ENCODE measurements at regions not wholly inside any gene's neighbourhood (a gene's known extent, or its start where the extent isn't known, plus 50 kb on each side); places are given as distances from the start of the nearest gene placed in this dataset.

DNA sequence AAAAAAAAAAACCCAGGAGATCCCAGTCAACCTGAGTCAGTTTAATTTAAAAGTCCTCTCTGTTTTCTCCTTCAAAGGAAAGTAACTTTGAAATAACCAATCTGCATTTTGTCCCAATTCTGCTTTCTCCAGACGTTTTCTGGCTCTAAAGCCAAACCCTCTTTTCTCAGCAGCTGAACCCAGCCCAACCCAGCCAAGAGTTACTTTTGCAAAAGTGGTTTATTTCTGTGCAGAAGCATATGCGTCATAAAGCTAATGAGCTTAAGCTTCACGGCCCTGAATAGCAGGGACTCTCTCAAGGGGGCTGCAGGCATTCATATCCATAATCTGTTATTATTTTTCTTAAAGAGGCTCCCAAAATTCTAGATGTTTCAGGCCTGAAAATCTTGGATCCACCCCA, 176.6 kb downstream of the GALC start:
- TF ChIP-seq, protein P1, sequence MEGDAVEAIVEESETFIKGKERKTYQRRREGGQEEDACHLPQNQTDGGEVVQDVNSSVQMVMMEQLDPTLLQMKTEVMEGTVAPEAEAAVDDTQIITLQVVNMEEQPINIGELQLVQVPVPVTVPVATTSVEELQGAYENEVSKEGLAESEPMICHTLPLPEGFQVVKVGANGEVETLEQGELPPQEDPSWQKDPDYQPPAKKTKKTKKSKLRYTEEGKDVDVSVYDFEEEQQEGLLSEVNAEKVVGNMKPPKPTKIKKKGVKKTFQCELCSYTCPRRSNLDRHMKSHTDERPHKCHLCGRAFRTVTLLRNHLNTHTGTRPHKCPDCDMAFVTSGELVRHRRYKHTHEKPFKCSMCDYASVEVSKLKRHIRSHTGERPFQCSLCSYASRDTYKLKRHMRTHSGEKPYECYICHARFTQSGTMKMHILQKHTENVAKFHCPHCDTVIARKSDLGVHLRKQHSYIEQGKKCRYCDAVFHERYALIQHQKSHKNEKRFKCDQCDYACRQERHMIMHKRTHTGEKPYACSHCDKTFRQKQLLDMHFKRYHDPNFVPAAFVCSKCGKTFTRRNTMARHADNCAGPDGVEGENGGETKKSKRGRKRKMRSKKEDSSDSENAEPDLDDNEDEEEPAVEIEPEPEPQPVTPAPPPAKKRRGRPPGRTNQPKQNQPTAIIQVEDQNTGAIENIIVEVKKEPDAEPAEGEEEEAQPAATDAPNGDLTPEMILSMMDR (IDR thresholded peaks at IDR 0.05; ENCODE audit: poor library complexity, severe bottlenecking): no peak
- TF ChIP-seq EZH2 (IDR thresholded peaks at IDR 0.05; ENCODE audit: borderline replicate concordance, insufficient read depth, low read length, poor library complexity, severe bottlenecking): no peak
- TF ChIP-seq, protein P2, sequence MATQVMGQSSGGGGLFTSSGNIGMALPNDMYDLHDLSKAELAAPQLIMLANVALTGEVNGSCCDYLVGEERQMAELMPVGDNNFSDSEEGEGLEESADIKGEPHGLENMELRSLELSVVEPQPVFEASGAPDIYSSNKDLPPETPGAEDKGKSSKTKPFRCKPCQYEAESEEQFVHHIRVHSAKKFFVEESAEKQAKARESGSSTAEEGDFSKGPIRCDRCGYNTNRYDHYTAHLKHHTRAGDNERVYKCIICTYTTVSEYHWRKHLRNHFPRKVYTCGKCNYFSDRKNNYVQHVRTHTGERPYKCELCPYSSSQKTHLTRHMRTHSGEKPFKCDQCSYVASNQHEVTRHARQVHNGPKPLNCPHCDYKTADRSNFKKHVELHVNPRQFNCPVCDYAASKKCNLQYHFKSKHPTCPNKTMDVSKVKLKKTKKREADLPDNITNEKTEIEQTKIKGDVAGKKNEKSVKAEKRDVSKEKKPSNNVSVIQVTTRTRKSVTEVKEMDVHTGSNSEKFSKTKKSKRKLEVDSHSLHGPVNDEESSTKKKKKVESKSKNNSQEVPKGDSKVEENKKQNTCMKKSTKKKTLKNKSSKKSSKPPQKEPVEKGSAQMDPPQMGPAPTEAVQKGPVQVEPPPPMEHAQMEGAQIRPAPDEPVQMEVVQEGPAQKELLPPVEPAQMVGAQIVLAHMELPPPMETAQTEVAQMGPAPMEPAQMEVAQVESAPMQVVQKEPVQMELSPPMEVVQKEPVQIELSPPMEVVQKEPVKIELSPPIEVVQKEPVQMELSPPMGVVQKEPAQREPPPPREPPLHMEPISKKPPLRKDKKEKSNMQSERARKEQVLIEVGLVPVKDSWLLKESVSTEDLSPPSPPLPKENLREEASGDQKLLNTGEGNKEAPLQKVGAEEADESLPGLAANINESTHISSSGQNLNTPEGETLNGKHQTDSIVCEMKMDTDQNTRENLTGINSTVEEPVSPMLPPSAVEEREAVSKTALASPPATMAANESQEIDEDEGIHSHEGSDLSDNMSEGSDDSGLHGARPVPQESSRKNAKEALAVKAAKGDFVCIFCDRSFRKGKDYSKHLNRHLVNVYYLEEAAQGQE (IDR thresholded peaks at IDR 0.05; ENCODE audit: borderline replicate concordance): no peak
- no peak for TF ChIP-seq SMC3 (conservative IDR thresholded peaks at IDR 0.05; ENCODE audit: poor library complexity)
- no peak for TF ChIP-seq POLR2AphosphoS5 (IDR thresholded peaks at IDR 0.05)
- TF ChIP-seq TAF1 (IDR thresholded peaks at IDR 0.05; ENCODE audit: low read depth): no peak
- TF ChIP-seq EP300 (conservative IDR thresholded peaks at IDR 0.05; ENCODE audit: poor library complexity, severe bottlenecking): no peak
- no peak for TF ChIP-seq RAD21 (conservative IDR thresholded peaks at IDR 0.05)
